ENCODE measurements at regions not wholly inside any gene's neighbourhood (a gene's known extent, or its start where the extent isn't known, plus 50 kb on each side); places are given as distances from the start of the nearest gene placed in this dataset.

GRCh38 chr6:145534989-145535388 lies 200.3 kb downstream of the EPM2A start:
- TF ChIP-seq REST (IDR thresholded peaks at IDR 0.05) = no peak
- no peak for TF ChIP-seq CTCF (IDR thresholded peaks at IDR 0.05; ENCODE audit: low read depth, low read length, missing input control)
- TF ChIP-seq MAX (IDR thresholded peaks at IDR 0.05) = no peak
- no peak for TF ChIP-seq TAF1 (conservative IDR thresholded peaks at IDR 0.05)
- TF ChIP-seq RAD21 (IDR thresholded peaks at IDR 0.05) = no peak

Measured in liver (tissue), 3 donors.